Cardiac muscle cell (in vitro differentiated cells and primary cell): ENCODE measurements at regions not wholly inside any gene's neighbourhood (a gene's known extent, or its start where the extent isn't known, plus 50 kb on each side); places are given as distances from the start of the nearest gene placed in this dataset.

Experiments
- DNase-seq, 2 donors: peaks; one replicate each; pipeline versions ENCODE4 v3.0.0 to v3.0.0-alpha.2; 2010 to 2017; ENCODE audit warnings: low read depth in 1 of 2, low spot score in 1 of 2
- H3K27ac ChIP-seq: fragments of 200-600 bp; sonication (generic); 2 replicates; pipeline ENCODE4 v1.5.1; 2016
- H3K27me3 ChIP-seq: fragments of 200-600 bp; sonication (generic); 2 replicates; pipeline ENCODE4 v1.6.0; 2016; ENCODE audit warnings: control low read depth
- H3K36me3 ChIP-seq: fragments of 200-600 bp; sonication (generic); 2 replicates; pipeline ENCODE4 v1.5.1; 2016; ENCODE audit warnings: control low read depth
- H3K4me1 ChIP-seq: fragments of 200-600 bp; sonication (generic); 2 replicates; pipeline ENCODE4 v1.8.1; 2017; ENCODE audit warnings: low read depth, mild to moderate bottlenecking, mixed run types
- H3K4me3 ChIP-seq: fragments of 200-600 bp; sonication (generic); 2 replicates; pipeline ENCODE4 v1.5.1; 2016; ENCODE audit warnings: mild to moderate bottlenecking
- H3K9me3 ChIP-seq: fragments of 200-600 bp; sonication (generic); 2 replicates; pipeline ENCODE4 v1.5.1; 2017; ENCODE audit warnings: low read depth, mild to moderate bottlenecking, control low read depth
- CTCF ChIP-seq: IDR thresholded peaks from 2 replicates; pipeline ENCODE4 v1.5.1; 2012; ENCODE audit warnings: low read depth, mild to moderate bottlenecking, low read length

- no peak overlapping the region for H3K27ac ChIP-seq
- no peaks in the 10 kb centered on the region for H3K4me1 ChIP-seq
- H3K9me3 ChIP-seq, result peaks cover 3% of the 10 kb centered on the region
- DNase-seq, result no peak
- H3K4me3 ChIP-seq, result no peak overlapping the region
- TF ChIP-seq CTCF, result no peak
- no peaks in the 10 kb centered on the region for H3K27me3 ChIP-seq
- H3K36me3 ChIP-seq, result no peaks in the 10 kb centered on the region
Measured at GRCh38 chr9:80185112-80185738, 613.5 kb downstream of the TLE4 start.

GRCh38 chr9:80177949-80178480 lies 606.2 kb downstream of the TLE4 start:
- no peak overlapping the region for H3K27ac ChIP-seq
- H3K4me3 ChIP-seq, result no peak overlapping the region
- no peaks in the 10 kb centered on the region for H3K27me3 ChIP-seq
- H3K36me3 ChIP-seq, result no peaks in the 10 kb centered on the region
- H3K9me3 ChIP-seq, result peaks cover 3% of the 10 kb centered on the region
- no peak for TF ChIP-seq CTCF
- no peaks in the 10 kb centered on the region for H3K4me1 ChIP-seq
- no peak for DNase-seq

GRCh38 chr9:80175286-80176150 lies 603.8 kb downstream of the TLE4 start:
- DNase-seq, result peak; percentile 49 to 55
- H3K27ac ChIP-seq, result no peak overlapping the region
- TF ChIP-seq CTCF, result peak; percentile 69

GRCh38 chr9:80163889-80164288 lies 592.1 kb downstream of the TLE4 start:
- no peaks in the 10 kb centered on the region for H3K27me3 ChIP-seq
- no peak for DNase-seq

More at GRCh38 chr9:80175286-80176150, 603.8 kb downstream of the TLE4 start:
- Histone ChIP-seq H3K4me3 (no peak overlapping the region), H3K4me1 (no peaks in the 10 kb centered on the region), H3K27me3 (no peaks in the 10 kb centered on the region), H3K9me3 (no peaks in the 10 kb centered on the region), H3K36me3 (no peaks in the 10 kb centered on the region)

More at GRCh38 chr9:80163889-80164288, 592.1 kb downstream of the TLE4 start:
- no peaks in the 10 kb centered on the region for H3K9me3 ChIP-seq
- H3K36me3 ChIP-seq, result no peaks in the 10 kb centered on the region
- H3K4me3 ChIP-seq, result no peak overlapping the region
- TF ChIP-seq CTCF, result no peak
- H3K4me1 ChIP-seq, result no peaks in the 10 kb centered on the region
- no peak overlapping the region for H3K27ac ChIP-seq
